ENCODE measurements at regions not wholly inside any gene's neighbourhood (a gene's known extent, or its start where the extent isn't known, plus 50 kb on each side); places are given as distances from the start of the nearest gene placed in this dataset.

GRCh38 chr13:99051768-99052455, 74.0 kb upstream of the DOCK9 start:
- Histone ChIP-seq H3K9me1 (ENCODE audit: insufficient read depth, low read length) (no peaks in the 10 kb centered on the region; the same call in 1 of the 2 replicates), H4K20me1 (ENCODE audit: insufficient read depth, low read length) (no peaks in the 10 kb centered on the region), H3K9ac (ENCODE audit: low read depth, low read length) (no peak overlapping the region), H2AK5ac (ENCODE audit: low read depth, low read length) (peak overlapping the region; percentile 32; the same call in 1 of the 2 replicates), H3K27me3 (ENCODE audit: control insufficient read depth, insufficient read depth, low read length) (no peaks in the 10 kb centered on the region), H4K91ac (ENCODE audit: insufficient read depth, low read depth, low read length) (no peak overlapping the region), H3K56ac (ENCODE audit: extremely low read depth, insufficient read depth, low read length) (no peak overlapping the region), H2BK120ac (ENCODE audit: low read depth, low read length) (no peak overlapping the region), H3K9me3 (ENCODE audit: control insufficient read depth, insufficient read depth, low read length) (no peaks in the 10 kb centered on the region), H2BK5ac (ENCODE audit: low read depth, low read length, poor library complexity, severe bottlenecking) (no peak overlapping the region), H2BK15ac (ENCODE audit: low read depth, low read length) (no peak overlapping the region), H3K4me3 (ENCODE audit: insufficient read depth, low read depth, low read length) (no peak overlapping the region), H3K23ac (ENCODE audit: low read depth, low read length) (no peak overlapping the region), H3K14ac (replicated peaks; ENCODE audit: low read depth, low read length) (no peak overlapping the region), H4K5ac (ENCODE audit: low read depth, low read length) (no peak overlapping the region), H2AK9ac (replicated peaks; ENCODE audit: low read depth, low read length, poor library complexity) (no peak overlapping the region), H3K79me1 (ENCODE audit: low read depth in 1 of 2, low read length in 2 of 2) (peaks cover 2 to 13% of the 10 kb centered on the region in 2 experiments; a peak in 3 of 4 replicates), H3K27ac (ENCODE audit: insufficient read depth, low read length) (no peak overlapping the region), H3K4ac (ENCODE audit: low read depth, low read length) (no peak overlapping the region), H3K18ac (ENCODE audit: low read depth, low read length) (no peak overlapping the region), H3K4me2 (ENCODE audit: low read depth, low read length) (no peak overlapping the region), H2AFZ (replicated peaks; ENCODE audit: low read length, poor library complexity) (no peak overlapping the region), H3K4me1 (ENCODE audit: control insufficient read depth, insufficient read depth, low read length) (peaks cover 3% of the 10 kb centered on the region; the same call in 1 of the 2 replicates), H3K36me3 (ENCODE audit: control insufficient read depth, insufficient read depth, low read length) (no peaks in the 10 kb centered on the region), H4K8ac (ENCODE audit: low read depth in 2 of 2, low read length in 2 of 2) (no peak overlapping the region), H2BK20ac (ENCODE audit: low read depth, low read length) (no peak overlapping the region)
- no peak for TF ChIP-seq RAD21 (IDR thresholded peaks at IDR 0.05; ENCODE audit: low read length)
- no peak for TF ChIP-seq MAFK (IDR thresholded peaks at IDR 0.05; ENCODE audit: low read depth, low read length)
- TF ChIP-seq ELK1 (IDR thresholded peaks at IDR 0.05; ENCODE audit: borderline replicate concordance, low read depth, low read length): no peak
- no peak for TF ChIP-seq SMC3 (IDR thresholded peaks at IDR 0.05; ENCODE audit: low read depth, low read length)
- TF ChIP-seq BHLHE40 (IDR thresholded peaks at IDR 0.05; ENCODE audit: low read depth, low read length): no peak
- TF ChIP-seq CHD1 (IDR thresholded peaks at IDR 0.05; ENCODE audit: low read depth, low read length): no peak
- TF ChIP-seq CEBPB (IDR thresholded peaks at IDR 0.05; ENCODE audit: low read depth, low read length): no peak
- TF ChIP-seq RCOR1 (IDR thresholded peaks at IDR 0.05; ENCODE audit: insufficient replicate concordance, low read length): no peak
- TF ChIP-seq NFE2L2 (IDR thresholded peaks at IDR 0.05; ENCODE audit: low read depth, low read length): no peak
- no peak for TF ChIP-seq RFX5 (IDR thresholded peaks at IDR 0.05; ENCODE audit: low read depth, low read length)
- no peak for TF ChIP-seq USF2 (IDR thresholded peaks at IDR 0.05; ENCODE audit: low read depth, low read length)
- TF ChIP-seq MAZ (IDR thresholded peaks at IDR 0.05; ENCODE audit: borderline replicate concordance, low read depth, low read length): no peak
- TF ChIP-seq MXI1 (IDR thresholded peaks at IDR 0.05; ENCODE audit: borderline replicate concordance, low read depth, low read length): no peak
- TF ChIP-seq CTCF (conservative IDR thresholded peaks at IDR 0.05; ENCODE audit: low read depth, low read length): no peak
- TF ChIP-seq FOS (IDR thresholded peaks at IDR 0.05; ENCODE audit: low read depth, low read length): no peak
- POLR2A ChIA-PET (ENCODE audit: unreplicated experiment): no interaction called here
- intact Hi-C loops (cut with micrococcal nuclease) (no loop called here), dilution Hi-C loops (cut with HindIII; ENCODE audit: low sequenced_read_pairs, unreplicated experiment) (no loop called here), in situ Hi-C loops (cut with MboI; ENCODE audit: low sequenced_read_pairs) (no loop called here)
- no CpG with 5 or more reads among the region's 2 CpGs for WGBS, 2 experiments (ENCODE audit: extremely low coverage in 2 of 2, insufficient read length in 1 of 2)
- ATAC-seq (ENCODE audit: low read depth) (no peak), DNase-seq (no peak)
- BruUV-seq (replicated peaks): no TSS peak
- CTCF ChIA-PET: no interaction called here
